Astrocyte (in vitro differentiated cells and primary cell): ENCODE measurements at regions not wholly inside any gene's neighbourhood (a gene's known extent, or its start where the extent isn't known, plus 50 kb on each side); places are given as distances from the start of the nearest gene placed in this dataset.

ENCODE experiments used
- DNase-seq: peaks from one replicate; pipeline ENCODE4 v3.0.0-alpha.2; 2010; ENCODE audit warnings: low read depth
- FAIRE-seq: peaks from 2 replicates; lab custom pipeline; 2011; peaks lifted over from hg19 to GRCh38; lab: Jason Lieb, UNC
- H2AFZ ChIP-seq: 2 replicates; pipeline ENCODE4 v1.6.0; 2012; ENCODE audit warnings: low read depth, low read length, inconsistent platforms
- H3K27ac ChIP-seq: 2 replicates; pipeline ENCODE4 v1.5.1; 2011; ENCODE audit warnings: low read depth, low read length, inconsistent platforms
- H3K27me3 ChIP-seq: 2 replicates; pipeline ENCODE4 v1.6.0; 2011; ENCODE audit warnings: low read length, inconsistent platforms; ENCODE audit not compliant: insufficient read depth
- H3K36me3 ChIP-seq: 2 replicates; pipeline ENCODE4 v1.5.1; 2011; ENCODE audit warnings: low read length, inconsistent platforms; ENCODE audit not compliant: insufficient read depth
- H3K4me1 ChIP-seq: 2 replicates; pipeline ENCODE4 v1.5.1; 2011; ENCODE audit warnings: low read length, inconsistent platforms; ENCODE audit not compliant: insufficient read depth
- H3K4me2 ChIP-seq: 2 replicates; pipeline ENCODE4 v1.6.0; 2012; ENCODE audit warnings: low read length, inconsistent platforms
- H3K4me3 ChIP-seq: 2 replicates; pipeline ENCODE4 v1.5.1; 2011; ENCODE audit warnings: low read depth, mild to moderate bottlenecking, low read length, inconsistent platforms; ENCODE audit not compliant: insufficient read depth
- H3K79me2 ChIP-seq: 2 replicates; pipeline ENCODE4 v1.6.0; 2012; ENCODE audit warnings: mild to moderate bottlenecking, low read length, inconsistent platforms; ENCODE audit not compliant: insufficient read depth
- H3K9ac ChIP-seq: 2 replicates; pipeline ENCODE4 v1.6.0; 2012; ENCODE audit warnings: mild to moderate bottlenecking, low read length, inconsistent platforms
- H3K9me3 ChIP-seq: 2 replicates; pipeline ENCODE4 v1.5.1; 2012; ENCODE audit warnings: low read depth, mild to moderate bottlenecking, low read length, inconsistent platforms; ENCODE audit not compliant: insufficient read depth
- H4K20me1 ChIP-seq: 2 replicates; pipeline ENCODE4 v1.6.0; 2012; ENCODE audit warnings: low read length, inconsistent platforms; ENCODE audit not compliant: insufficient read depth
- H3K27ac Mint-ChIP-seq: one replicate; pipeline ENCODE4 v1.8.0; 2021; ENCODE audit warnings: mild to moderate bottlenecking, mixed read lengths; ENCODE audit not compliant: unreplicated experiment
- H3K27me3 Mint-ChIP-seq: one replicate; pipeline ENCODE4 v1.8.0; 2021; ENCODE audit warnings: low read depth, mixed read lengths; ENCODE audit not compliant: unreplicated experiment
- H3K36me3 Mint-ChIP-seq: one replicate; pipeline ENCODE4 v1.8.0; 2021; ENCODE audit warnings: low read depth, mixed read lengths; ENCODE audit not compliant: unreplicated experiment
- H3K4me1 Mint-ChIP-seq: one replicate; pipeline ENCODE4 v1.8.0; 2021; ENCODE audit warnings: low read depth, mixed read lengths; ENCODE audit not compliant: unreplicated experiment
- H3K4me3 Mint-ChIP-seq: one replicate; pipeline ENCODE4 v1.8.0; 2021; ENCODE audit warnings: mild to moderate bottlenecking, moderate library complexity, mixed read lengths; ENCODE audit not compliant: unreplicated experiment
- H3K9me3 Mint-ChIP-seq: one replicate; pipeline ENCODE4 v1.8.0; 2021; ENCODE audit warnings: mild to moderate bottlenecking, mixed read lengths; ENCODE audit not compliant: unreplicated experiment
- CTCF ChIP-seq: IDR thresholded peaks from 2 replicates; pipeline ENCODE4 v1.5.1; 2011; ENCODE audit warnings: low read depth, mild to moderate bottlenecking, inconsistent platforms, low read length, moderate library complexity; ENCODE audit not compliant: insufficient read depth
- EZH2 ChIP-seq: IDR thresholded peaks from 2 replicates; pipeline ENCODE4 v1.6.1; 2012; ENCODE audit warnings: mild to moderate bottlenecking, low read length, inconsistent platforms; ENCODE audit not compliant: insufficient read depth

GRCh38 chr22:48035897-48036296 lies 1273.4 kb downstream of the TBC1D22A start:
- TF ChIP-seq CTCF (no peak), EZH2 (no peak)
- Histone ChIP-seq H3K79me2 (no peaks in the 10 kb centered on the region), H2AFZ (no peak overlapping the region), H4K20me1 (no peaks in the 10 kb centered on the region), H3K27ac (no peak overlapping the region), H3K9me3 (peaks cover 4% of the 10 kb centered on the region), H3K4me1 (no peaks in the 10 kb centered on the region), H3K9ac (no peak overlapping the region), H3K4me3 (no peak overlapping the region), H3K4me2 (no peak overlapping the region), H3K27me3 (no peaks in the 10 kb centered on the region), H3K36me3 (no peaks in the 10 kb centered on the region)
- Mint-ChIP-seq H3K4me3 (no peak overlapping the region), H3K9me3 (no peaks in the 10 kb centered on the region), H3K36me3 (no peaks in the 10 kb centered on the region), H3K27me3 (peaks cover 12% of the 10 kb centered on the region), H3K4me1 (no peaks in the 10 kb centered on the region), H3K27ac (no peak overlapping the region)
- FAIRE-seq (no peak), DNase-seq (no peak)

GRCh38 chr22:48031589-48031988 lies 1269.1 kb downstream of the TBC1D22A start:
- TF ChIP-seq CTCF (no peak), EZH2 (no peak)
- Histone ChIP-seq H2AFZ (no peak overlapping the region), H3K4me1 (no peaks in the 10 kb centered on the region), H3K9ac (no peak overlapping the region), H3K27me3 (no peaks in the 10 kb centered on the region), H3K9me3 (no peaks in the 10 kb centered on the region), H3K4me2 (no peak overlapping the region), H3K27ac (no peak overlapping the region), H4K20me1 (no peaks in the 10 kb centered on the region), H3K4me3 (no peak overlapping the region), H3K36me3 (no peaks in the 10 kb centered on the region), H3K79me2 (no peaks in the 10 kb centered on the region)
- Mint-ChIP-seq H3K27me3 (peaks cover 7% of the 10 kb centered on the region), H3K9me3 (no peaks in the 10 kb centered on the region), H3K27ac (no peak overlapping the region), H3K4me1 (no peaks in the 10 kb centered on the region), H3K36me3 (no peaks in the 10 kb centered on the region), H3K4me3 (no peak overlapping the region)
- DNase-seq (no peak), FAIRE-seq (no peak)

GRCh38 chr22:48025096-48025495 lies 1262.6 kb downstream of the TBC1D22A start:
- Histone ChIP-seq H3K4me3 (no peak overlapping the region), H3K4me1 (no peaks in the 10 kb centered on the region), H3K36me3 (no peaks in the 10 kb centered on the region), H3K4me2 (no peak overlapping the region), H3K79me2 (no peaks in the 10 kb centered on the region), H3K9ac (no peak overlapping the region), H2AFZ (no peak overlapping the region), H3K27ac (no peak overlapping the region), H4K20me1 (no peaks in the 10 kb centered on the region), H3K27me3 (no peaks in the 10 kb centered on the region), H3K9me3 (peaks cover 5% of the 10 kb centered on the region)
- FAIRE-seq (no peak), DNase-seq (no peak)
- Mint-ChIP-seq H3K4me1 (no peaks in the 10 kb centered on the region), H3K27ac (no peak overlapping the region), H3K36me3 (no peaks in the 10 kb centered on the region), H3K27me3 (peaks cover 9% of the 10 kb centered on the region), H3K4me3 (no peak overlapping the region), H3K9me3 (peaks cover 6% of the 10 kb centered on the region)
- TF ChIP-seq CTCF, result no peak
- TF ChIP-seq EZH2, result no peak
